Vagina (tissue), 2 donors: ENCODE measurements at regions not wholly inside any gene's neighbourhood (a gene's known extent, or its start where the extent isn't known, plus 50 kb on each side); places are given as distances from the start of the nearest gene placed in this dataset.

Experiments
- DNase-seq, 2 donors: peaks; one replicate each; pipeline ENCODE4 v3.0.0-alpha.2; 2017; ENCODE audit errors: extremely low spot score in 2 of 2
- H3K27ac ChIP-seq: fragments of 200-600 bp; sonication (generic); one replicate; pipeline ENCODE4 v1.5.1; 2019
- H3K27me3 ChIP-seq: fragments of 200-600 bp; sonication (generic); one replicate; pipeline ENCODE4 v1.5.1; 2019
- H3K36me3 ChIP-seq, 2 donors: fragments of 200-600 bp; sonication (generic); one replicate each; pipeline ENCODE4 v1.5.1; 2017 to 2019
- H3K4me1 ChIP-seq: fragments of 200-600 bp; sonication (generic); one replicate; pipeline ENCODE4 v1.5.1; 2019
- H3K4me3 ChIP-seq, 2 donors: fragments of 200-600 bp; sonication (generic); 1 replicate in 1 of 2; 2 replicates in 1 of 2; pipeline ENCODE4 v1.5.1; 2016 to 2019
- H3K9me3 ChIP-seq: fragments of 200-600 bp; sonication (generic); one replicate; pipeline ENCODE4 v1.5.1; 2019
- POLR2A ChIP-seq, 2 donors: fragments of 450-650 bp; IDR thresholded peaks; one replicate each; pipeline ENCODE4 v1.6.1; 2017; ENCODE audit warnings: antibody characterized with exemption in 2 of 2, mild to moderate bottlenecking in 2 of 2, moderate library complexity in 2 of 2
- POLR2AphosphoS5 ChIP-seq, 2 donors: sonication (generic); formaldehyde crosslinking; IDR thresholded peaks; one replicate each; pipeline ENCODE4 v1.9.0; 2017; ENCODE audit warnings: antibody characterized with exemption in 2 of 2, mild to moderate bottlenecking in 2 of 2, low read depth in 1 of 2; ENCODE audit not compliant: insufficient read depth in 1 of 2
- intact Hi-C: fragments of 100-400 bp; cut with DNase I; formaldehyde crosslinking; loops from one replicate; pipeline ENCODE4 v1.15.1; 2023
- TF ChIP-seq, protein P1 (sequence below), 3 experiments: fragments of 450-650 bp in 2 of 3; fragments of 200-600 bp in 1 of 3; sonication (generic) in 1 of 3; IDR thresholded peaks; one replicate each; pipeline ENCODE4 v1.5.1; 2017 to 2019; ENCODE audit warnings: antibody characterized with exemption in 3 of 3, mild to moderate bottlenecking in 2 of 3, moderate library complexity in 2 of 3

DNA sequence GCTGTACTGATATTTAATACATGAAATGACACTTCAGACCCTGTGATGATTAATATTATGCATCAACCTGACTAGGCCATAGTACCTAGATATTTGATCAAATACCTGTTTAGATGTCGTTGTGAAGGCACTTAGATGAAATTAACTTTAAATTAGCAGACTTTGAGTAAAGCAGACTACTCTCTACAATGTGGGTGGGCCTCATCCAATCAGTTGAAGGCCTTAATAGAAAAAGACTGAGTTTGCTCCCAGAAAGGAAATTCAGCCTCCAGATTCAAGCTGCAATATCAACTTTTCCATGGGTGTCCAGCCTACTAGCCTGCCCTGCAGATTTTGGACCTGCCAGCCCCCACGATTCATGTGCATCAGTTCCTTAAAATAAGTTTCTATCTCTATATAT, 68.6 kb upstream of the TMEM168 start:
- intact Hi-C loops = no loop called here
- TF ChIP-seq POLR2AphosphoS5 (IDR thresholded peaks at IDR 0.05; ENCODE audit: insufficient read depth in 1 of 2, low read depth in 1 of 2) (no peak), POLR2A (IDR thresholded peaks at IDR 0.05) (no peak)
- TF ChIP-seq, protein P1, sequence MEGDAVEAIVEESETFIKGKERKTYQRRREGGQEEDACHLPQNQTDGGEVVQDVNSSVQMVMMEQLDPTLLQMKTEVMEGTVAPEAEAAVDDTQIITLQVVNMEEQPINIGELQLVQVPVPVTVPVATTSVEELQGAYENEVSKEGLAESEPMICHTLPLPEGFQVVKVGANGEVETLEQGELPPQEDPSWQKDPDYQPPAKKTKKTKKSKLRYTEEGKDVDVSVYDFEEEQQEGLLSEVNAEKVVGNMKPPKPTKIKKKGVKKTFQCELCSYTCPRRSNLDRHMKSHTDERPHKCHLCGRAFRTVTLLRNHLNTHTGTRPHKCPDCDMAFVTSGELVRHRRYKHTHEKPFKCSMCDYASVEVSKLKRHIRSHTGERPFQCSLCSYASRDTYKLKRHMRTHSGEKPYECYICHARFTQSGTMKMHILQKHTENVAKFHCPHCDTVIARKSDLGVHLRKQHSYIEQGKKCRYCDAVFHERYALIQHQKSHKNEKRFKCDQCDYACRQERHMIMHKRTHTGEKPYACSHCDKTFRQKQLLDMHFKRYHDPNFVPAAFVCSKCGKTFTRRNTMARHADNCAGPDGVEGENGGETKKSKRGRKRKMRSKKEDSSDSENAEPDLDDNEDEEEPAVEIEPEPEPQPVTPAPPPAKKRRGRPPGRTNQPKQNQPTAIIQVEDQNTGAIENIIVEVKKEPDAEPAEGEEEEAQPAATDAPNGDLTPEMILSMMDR (IDR thresholded peaks at IDR 0.05) = no peak
- Histone ChIP-seq H3K9me3 (no peaks in the 10 kb centered on the region), H3K27me3 (no peaks in the 10 kb centered on the region), H3K36me3 (no peaks in the 10 kb centered on the region), H3K27ac (no peak overlapping the region), H3K4me1 (no peaks in the 10 kb centered on the region), H3K4me3 (no peak overlapping the region)
- DNase-seq = no peak

DNA sequence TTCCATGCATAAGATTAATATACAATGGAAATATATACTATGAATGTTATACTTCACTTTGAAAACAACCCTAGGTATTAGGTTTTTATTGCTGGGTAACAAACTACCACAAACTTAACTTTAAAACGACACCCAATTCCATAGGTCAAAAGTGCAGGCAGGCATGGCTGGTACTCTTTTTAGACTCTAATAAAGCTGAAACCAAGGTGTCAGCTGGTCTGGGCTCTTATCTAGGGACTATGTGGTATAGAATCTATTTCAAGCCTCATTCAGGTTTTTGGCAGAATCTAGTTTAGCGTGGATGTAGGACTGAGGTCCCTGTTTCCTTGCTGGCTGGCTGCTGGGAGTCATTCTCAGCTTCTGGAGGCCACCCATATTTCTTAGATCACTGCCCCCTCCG, 65.0 kb upstream of the TMEM168 start:
- no peaks in the 10 kb centered on the region for H3K9me3 ChIP-seq
- H3K36me3 ChIP-seq = no peaks in the 10 kb centered on the region
- no peaks in the 10 kb centered on the region for H3K27me3 ChIP-seq
- TF ChIP-seq, protein P1 (IDR thresholded peaks at IDR 0.05) = no peak
- no peak for TF ChIP-seq POLR2AphosphoS5 (IDR thresholded peaks at IDR 0.05; ENCODE audit: insufficient read depth in 1 of 2, low read depth in 1 of 2)
- no peak for TF ChIP-seq POLR2A (IDR thresholded peaks at IDR 0.05)
- no peak overlapping the region for H3K4me3 ChIP-seq
- intact Hi-C loops = no loop called here
- no peak for DNase-seq
- H3K4me1 ChIP-seq = no peaks in the 10 kb centered on the region
- no peak overlapping the region for H3K27ac ChIP-seq

DNA sequence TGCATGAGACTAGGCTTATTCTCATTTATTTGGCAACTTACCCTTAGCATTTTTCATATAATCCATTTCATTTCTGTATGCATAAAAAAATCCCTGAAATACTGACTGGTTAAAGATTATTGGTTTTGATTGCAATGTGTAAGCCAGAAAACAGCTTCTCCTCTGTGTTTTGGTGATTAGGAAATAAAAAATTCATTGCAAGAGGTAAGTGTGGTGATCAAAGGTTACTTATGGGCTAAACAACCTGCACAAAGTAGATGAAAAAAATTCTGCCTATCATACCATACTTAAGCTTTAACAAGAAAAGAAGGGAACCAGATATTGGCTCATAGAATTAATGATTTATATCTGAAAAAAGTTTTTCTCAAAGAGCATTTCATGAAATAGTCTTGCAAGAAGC, 64.0 kb upstream of the TMEM168 start:
- H3K9me3 ChIP-seq = no peaks in the 10 kb centered on the region
- H3K4me3 ChIP-seq = no peak overlapping the region
- H3K27me3 ChIP-seq = no peaks in the 10 kb centered on the region
- H3K36me3 ChIP-seq = no peaks in the 10 kb centered on the region
- no peak overlapping the region for H3K27ac ChIP-seq
- no peak for TF ChIP-seq POLR2A (IDR thresholded peaks at IDR 0.05)
- TF ChIP-seq POLR2AphosphoS5 (IDR thresholded peaks at IDR 0.05; ENCODE audit: insufficient read depth in 1 of 2, low read depth in 1 of 2) = no peak
- TF ChIP-seq, protein P1 (IDR thresholded peaks at IDR 0.05) = no peak
- no peak for DNase-seq
- no peaks in the 10 kb centered on the region for H3K4me1 ChIP-seq
- intact Hi-C loops = loop anchor here (5.0 kb wide), 1 partner anchor 1533 kb away; no protein-coding TSS in a partner anchor

- TF ChIP-seq, protein P1 (IDR thresholded peaks at IDR 0.05) = no peak
- TF ChIP-seq POLR2A (IDR thresholded peaks at IDR 0.05) = no peak
- no peak for TF ChIP-seq POLR2AphosphoS5 (IDR thresholded peaks at IDR 0.05; ENCODE audit: insufficient read depth in 1 of 2, low read depth in 1 of 2)
- no peaks in the 10 kb centered on the region for H3K4me1 ChIP-seq
- no peak for DNase-seq
Observed at GRCh38 chr7:112853422-112853821, 63.2 kb upstream of the TMEM168 start.

GRCh38 chr7:112843151-112843550, 53.0 kb upstream of the TMEM168 start:
- no peak for DNase-seq
- no peak for TF ChIP-seq POLR2AphosphoS5 (IDR thresholded peaks at IDR 0.05; ENCODE audit: insufficient read depth in 1 of 2, low read depth in 1 of 2)
- TF ChIP-seq, protein P1 (IDR thresholded peaks at IDR 0.05) = no peak
- no peak for TF ChIP-seq POLR2A (IDR thresholded peaks at IDR 0.05)
- H3K4me3 ChIP-seq = no peak overlapping the region
- no peak overlapping the region for H3K27ac ChIP-seq
- no peaks in the 10 kb centered on the region for H3K27me3 ChIP-seq
- H3K4me1 ChIP-seq = no peaks in the 10 kb centered on the region
- intact Hi-C loops = no loop called here
- H3K36me3 ChIP-seq = no peaks in the 10 kb centered on the region
- no peaks in the 10 kb centered on the region for H3K9me3 ChIP-seq

More at GRCh38 chr7:112853422-112853821, 63.2 kb upstream of the TMEM168 start:
- intact Hi-C loops = loop anchor here (5.0 kb wide), 1 partner anchor 1534 kb away; no protein-coding TSS in a partner anchor
- no peaks in the 10 kb centered on the region for H3K9me3 ChIP-seq
- no peak overlapping the region for H3K27ac ChIP-seq
- H3K27me3 ChIP-seq = no peaks in the 10 kb centered on the region
- no peaks in the 10 kb centered on the region for H3K36me3 ChIP-seq
- no peak overlapping the region for H3K4me3 ChIP-seq
